NCI-H446 (cell line): ENCODE measurements at regions not wholly inside any gene's neighbourhood (a gene's known extent, or its start where the extent isn't known, plus 50 kb on each side); places are given as distances from the start of the nearest gene placed in this dataset.

Experiments used
- DNase-seq, 2 experiments: peaks; one replicate each; lab custom pipeline; 2025; lab: John Stamatoyannopoulos, UW

DNA sequence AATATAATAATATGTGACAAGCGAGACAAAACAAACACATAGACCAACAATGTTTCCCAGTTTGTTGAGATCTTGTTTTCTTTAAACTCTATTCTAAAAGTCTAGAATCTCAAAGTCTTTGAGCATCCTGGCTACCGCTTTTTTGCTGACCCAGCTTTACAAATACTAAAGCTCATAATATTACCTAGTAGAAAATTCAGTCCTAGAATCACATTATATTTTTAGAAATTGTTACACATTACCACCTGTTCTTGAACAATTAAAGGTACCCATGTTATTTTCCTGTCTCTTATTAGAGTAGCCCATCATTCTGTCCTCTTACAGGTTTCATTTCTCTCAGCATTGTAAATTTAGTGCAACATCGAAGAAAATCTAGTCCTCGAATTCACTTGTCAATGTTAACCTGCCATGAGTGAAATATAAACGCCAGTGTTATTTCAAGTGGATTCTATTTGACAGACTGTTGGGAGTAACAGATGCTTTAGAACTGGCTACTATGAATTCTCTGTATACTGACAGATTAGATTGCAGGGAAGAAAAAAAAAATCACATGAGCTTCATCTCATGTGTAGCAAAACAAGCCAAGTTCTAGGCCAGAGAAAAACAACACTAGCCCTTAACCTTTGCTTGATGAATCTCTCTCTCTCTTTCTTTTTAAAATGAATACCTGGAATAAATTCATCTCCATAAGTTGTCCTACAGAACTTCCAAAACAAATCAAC, 851.2 kb upstream of the ADAMTS5 start:
- DNase-seq: peak in 1 of 2 experiments; percentile 52

DNA sequence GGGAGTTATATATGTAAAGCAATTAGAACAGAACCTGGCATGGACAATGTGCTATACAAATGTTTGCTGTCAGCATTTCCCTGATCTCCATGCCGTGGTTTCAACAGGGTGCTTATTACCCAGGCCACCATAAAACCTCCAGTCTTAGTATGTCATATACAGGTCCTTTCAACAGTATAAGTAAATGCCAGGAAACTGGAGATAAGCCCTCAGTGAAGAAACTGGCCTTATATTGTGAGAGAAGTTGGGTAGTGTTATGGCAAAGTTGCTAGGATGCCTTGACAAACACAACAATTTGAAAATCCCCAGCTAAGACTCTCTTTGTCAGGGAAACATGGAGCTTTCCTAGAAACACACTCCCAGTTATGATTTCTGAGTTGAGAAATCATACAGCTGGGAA, 850.2 kb upstream of the ADAMTS5 start:
- DNase-seq: no peak

DNA sequence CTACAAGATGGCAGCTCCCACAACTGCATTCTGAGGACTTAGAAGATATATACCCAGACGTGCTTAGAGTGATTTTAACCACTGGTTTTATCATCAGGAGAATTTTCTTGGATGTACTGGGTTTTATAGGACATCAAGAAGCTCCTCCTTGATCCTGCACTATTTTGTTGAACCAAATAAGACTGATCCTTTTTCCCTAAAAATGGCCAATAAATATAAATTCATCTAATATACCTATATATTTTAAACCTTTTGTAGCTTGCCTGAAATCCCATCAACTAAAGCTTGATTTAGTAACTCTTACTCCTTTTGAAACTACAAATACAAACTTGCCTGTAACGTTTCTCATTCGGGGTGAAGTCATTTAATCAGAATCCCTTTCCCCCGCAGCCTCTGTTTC, 849.4 kb upstream of the ADAMTS5 start:
- no peak for DNase-seq

DNA sequence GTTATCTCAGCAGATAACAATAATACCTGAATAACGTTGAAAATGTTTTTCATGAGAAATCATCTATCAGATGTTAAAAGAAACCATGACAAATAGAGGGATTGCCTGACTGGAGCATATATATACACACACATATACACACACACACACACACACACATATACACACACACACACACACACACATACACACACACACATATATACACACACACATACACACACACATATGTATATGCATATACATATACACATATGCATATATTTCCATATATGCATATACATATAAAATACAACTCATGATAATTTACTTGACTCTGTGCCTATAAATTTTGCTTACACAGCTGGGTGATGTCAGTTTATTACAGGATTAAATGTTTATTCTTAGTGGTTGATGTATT, 847.3 kb upstream of the ADAMTS5 start:
- no peak for DNase-seq

DNA sequence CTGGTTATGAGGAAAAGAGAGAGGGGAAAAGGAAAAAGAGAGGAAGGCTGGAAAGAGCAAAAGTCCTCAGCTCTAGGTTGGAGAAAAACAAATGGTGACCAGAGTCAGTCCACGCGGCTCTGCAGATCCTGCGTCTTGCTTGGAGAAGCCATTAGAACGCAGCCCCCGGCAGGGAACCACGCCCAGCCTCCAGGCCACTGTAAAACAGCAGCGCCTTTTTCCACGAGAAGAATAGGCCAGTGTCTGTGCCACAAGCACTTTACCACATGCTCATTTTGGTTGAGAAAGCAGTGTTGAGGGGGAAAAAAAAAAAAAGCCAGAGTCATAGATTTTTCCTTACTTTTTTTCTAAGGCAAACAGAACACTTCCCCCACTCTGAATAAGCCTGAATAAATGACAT, 846.9 kb upstream of the ADAMTS5 start:
- DNase-seq: no peak

DNA sequence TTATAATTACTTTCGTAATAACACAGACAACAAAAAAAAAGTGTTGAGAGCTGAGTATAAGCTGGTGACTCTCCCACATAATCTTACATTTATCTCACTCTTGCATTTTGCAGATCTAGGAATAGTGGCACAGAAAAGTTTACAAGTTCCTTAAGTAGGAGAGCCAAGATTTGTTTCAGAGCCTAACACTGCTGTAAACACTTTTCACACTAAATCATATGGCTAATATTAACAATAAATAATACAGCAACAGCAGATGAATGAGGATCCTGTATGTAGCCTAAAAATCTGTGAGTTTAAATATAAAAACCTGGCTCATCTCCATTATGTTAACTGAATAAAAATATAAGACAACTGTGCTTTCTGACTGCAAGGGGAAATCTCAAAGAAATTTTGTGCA, 846.5 kb upstream of the ADAMTS5 start:
- DNase-seq: no peak

DNA sequence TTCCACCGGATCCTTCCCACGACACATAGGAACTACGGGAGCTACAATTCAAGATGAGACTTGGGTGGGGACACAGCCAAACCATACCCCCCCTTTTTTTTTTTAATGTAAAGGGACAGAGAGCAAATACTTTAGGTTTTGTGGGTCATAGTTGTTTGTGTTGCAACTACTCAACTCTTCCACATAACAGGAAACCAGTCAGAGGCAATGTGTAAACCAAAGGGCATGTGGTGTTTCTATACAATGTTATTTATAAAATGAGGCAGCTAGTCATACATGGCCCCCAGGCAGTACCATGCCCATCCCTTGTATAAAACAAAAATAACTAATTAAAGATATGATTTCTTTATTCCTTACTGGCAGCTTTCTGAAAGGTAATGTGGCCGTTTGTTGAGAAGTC, 845.4 kb upstream of the ADAMTS5 start:
- DNase-seq: no peak

DNA sequence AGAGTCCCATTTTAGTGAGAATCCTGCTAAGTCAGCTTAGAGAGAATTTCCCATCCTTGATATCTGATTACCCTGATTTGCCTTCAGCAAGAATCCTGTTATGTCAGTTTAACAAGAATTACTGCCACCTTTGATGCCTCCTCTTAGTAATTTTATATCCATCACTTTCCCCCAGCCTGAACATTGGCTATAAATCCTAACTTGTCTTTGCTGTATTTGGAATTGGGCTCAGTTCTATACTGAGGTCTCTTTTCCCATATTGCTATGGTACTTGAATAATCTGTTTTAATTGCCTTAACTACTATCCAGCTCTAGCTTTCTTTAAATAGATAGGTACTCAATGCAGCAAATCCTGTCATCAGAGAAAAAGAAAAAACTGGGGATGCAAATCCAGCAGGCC, 842.0 kb upstream of the ADAMTS5 start:
- DNase-seq: no peak

DNA sequence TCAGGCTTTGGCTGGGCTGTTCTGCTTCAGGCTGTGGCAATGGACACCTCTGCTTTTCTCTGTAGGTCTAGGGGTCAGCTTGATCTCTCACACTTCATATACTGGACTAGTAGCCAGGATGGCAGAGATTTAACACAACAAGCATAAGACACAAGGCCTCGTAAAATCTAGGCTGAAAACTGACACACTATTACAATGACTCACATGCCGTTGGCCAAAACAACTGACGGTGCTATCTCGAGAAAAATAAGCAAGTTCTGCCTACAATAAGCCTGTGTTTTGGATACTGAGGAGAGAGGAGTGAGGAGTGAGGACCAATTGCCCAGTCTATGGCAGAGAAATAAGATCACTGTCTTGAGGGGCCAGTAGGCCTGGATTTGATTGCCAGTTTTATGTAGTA, 840.7 kb upstream of the ADAMTS5 start:
- no peak for DNase-seq

DNA sequence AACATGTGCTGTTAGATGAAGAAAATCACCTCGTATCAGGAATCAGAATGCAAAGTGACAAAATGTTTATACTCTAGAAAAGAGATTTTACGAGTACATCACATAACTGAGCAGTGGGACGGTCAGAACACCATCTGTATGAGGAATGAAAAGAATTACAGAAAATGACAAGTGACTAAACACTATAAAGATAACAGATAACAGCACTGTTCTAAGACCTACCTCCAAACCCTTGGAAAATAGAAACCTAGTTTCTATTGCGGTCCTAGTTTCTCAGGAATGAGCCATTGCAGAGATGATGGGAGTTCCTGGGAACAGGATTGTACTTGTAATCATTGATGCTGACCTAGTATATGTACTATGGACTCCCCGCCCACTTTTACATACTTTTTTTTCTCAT, 839.4 kb upstream of the ADAMTS5 start:
- no peak for DNase-seq

DNA sequence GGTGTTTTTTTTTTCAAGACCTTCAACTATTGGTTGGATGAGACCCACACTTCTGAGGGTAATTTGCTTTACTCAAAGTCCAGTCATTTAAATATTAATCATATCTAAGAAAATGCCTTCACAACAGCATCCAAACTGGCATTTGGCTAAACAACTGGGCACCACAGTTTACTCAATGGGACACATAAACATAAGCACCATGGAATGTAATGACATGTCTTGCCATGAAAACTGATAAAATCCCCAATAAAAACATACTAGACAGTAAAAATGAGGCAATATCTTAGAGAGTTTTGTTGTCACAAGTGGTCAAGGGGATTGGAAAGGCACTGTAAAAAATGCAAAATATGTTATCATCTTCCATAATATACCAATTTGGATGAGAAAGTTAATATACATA, 838.8 kb upstream of the ADAMTS5 start:
- no peak for DNase-seq

DNA sequence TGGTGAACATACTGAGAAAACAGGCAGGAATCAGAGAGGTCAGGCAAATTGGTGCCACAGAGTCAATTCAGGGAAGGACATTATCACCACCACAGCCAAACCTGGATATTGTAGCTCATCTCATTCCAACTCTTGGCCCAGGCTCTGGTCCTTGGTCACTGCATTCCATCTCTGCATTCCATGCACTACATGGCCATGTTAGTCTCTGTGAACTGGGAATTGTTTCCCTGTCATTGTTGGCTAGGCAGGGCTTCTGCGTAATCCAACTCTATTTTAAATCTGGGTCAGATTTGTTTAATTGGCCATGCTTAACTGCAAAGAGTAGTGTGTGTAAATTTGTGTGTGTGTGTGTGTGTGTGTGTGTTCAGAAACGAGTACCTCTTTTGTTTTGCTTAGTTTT, 837.6 kb upstream of the ADAMTS5 start:
- no peak for DNase-seq

DNA sequence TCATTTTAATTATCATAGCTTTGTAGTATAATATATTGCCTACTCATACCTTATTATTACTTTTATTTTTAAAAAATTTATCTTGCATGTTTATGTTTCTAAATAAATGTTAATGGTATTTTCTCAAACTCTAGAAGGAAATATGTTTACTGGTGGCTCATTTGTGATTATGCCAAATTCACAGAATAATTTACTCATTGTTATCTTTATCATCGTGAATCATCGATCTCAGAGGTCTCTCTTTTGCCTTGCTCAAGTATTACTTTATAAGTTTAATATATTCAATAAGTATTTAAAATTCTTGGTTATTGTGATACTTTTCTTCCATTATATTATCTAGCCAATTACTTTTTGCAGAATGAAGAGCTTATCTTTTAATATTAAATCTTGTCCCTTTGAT, 836.7 kb upstream of the ADAMTS5 start:
- no peak for DNase-seq

DNA sequence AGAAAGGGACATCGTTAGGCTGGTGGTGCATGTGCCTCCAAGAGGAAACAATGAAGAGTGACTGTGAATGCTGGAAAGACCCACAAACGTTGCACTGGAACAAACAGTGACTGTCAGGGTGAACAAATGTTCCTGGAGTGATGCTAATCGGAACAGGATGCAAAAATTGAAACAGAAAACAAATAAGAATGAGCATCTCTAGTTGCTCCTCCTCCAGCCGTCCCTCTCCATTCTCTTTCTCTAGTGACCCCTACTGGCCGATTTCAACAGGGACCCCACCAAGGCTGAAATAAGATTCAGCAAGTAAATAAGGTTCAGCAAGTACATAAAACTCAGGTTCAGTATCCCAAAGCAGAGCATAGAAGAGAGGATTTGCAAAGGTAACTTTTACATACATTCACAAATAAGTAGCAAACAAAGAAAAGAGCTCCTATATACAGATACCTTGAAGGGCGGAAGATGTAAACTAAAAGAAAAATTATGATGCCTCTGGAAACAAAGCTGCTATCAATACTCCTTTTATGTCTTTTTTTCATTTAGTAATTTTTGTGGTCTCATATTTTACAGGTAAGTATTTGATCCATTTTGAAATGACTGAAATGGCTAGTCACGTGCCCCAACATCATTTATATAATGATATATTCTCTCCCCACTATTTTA, 836.1 kb upstream of the ADAMTS5 start:
- DNase-seq: peak; percentile 33 to 74

DNA sequence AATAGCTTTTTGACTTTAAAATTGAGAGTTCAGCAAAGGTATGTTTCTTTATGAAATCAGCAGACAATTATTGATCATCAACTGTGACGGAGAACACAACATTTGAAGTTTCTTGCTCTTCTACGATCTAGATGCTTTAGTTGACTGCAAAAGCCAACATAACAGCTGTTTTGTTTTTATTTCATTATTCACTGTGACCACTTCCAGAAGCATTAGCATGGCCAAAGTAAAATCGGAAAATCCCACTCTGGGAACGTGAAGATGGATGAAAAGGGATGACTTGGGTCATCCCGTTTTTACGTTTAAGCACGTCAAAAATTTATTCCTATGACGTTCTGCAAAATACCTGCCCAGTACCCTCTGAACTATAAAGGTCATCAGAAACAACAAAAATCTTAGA, 833.0 kb upstream of the ADAMTS5 start:
- DNase-seq: no peak

DNA sequence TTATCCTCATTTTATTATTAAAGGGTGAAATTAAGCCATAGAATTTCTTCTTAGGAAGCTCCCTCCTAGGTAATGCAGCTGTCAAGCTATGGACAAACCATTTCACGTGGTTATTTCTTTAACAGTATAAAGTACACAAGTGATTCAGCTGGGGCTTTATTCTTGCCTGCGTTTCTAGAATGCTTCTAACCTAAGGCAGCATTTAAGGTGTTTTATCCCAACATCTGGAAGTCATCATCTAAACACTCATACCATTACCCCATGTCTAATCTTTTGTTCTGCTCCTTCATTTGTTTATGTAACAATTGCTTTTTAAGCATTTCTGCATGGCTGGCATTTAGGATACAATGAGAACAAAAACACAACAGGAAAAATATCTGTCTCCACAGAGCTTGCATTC, 829.2 kb upstream of the ADAMTS5 start:
- no peak for DNase-seq

DNA sequence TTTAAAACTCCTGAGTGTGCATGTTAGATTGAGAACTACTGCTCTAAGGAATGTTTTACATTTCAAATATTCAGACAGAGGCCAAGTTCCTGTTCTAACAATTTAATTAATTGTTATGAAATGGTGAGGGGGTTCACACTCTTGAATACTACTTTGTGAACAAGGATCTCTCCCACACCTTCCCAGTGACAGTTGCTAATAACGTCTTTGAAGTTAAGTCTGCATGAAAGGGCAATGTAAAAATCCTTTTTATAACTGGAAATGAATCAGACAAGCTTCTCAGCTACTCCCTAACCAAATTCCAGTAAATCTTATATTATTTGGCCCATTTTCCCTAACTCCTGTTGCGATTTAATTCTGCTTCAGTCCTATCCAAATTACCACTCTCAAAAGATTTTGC, 828.5 kb upstream of the ADAMTS5 start:
- DNase-seq: no peak

DNA sequence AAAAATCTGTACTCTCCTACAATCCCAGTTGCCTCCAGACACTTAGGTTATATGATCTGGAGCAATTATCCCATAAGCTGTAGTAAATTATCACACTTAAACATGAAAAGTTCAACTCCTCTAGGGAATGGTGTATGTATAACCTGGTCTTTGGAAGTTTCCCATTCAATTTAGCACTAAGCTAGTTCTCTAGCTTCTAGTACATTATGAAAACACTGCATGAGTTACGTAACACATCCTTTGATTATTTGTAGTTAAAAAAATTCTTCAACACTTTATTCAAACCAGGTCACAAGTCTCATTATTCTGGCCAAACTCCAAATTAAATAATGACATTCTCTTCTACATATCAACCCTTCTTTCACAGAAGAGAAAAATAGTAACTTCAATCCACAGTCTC, 827.0 kb upstream of the ADAMTS5 start:
- DNase-seq: no peak

DNA sequence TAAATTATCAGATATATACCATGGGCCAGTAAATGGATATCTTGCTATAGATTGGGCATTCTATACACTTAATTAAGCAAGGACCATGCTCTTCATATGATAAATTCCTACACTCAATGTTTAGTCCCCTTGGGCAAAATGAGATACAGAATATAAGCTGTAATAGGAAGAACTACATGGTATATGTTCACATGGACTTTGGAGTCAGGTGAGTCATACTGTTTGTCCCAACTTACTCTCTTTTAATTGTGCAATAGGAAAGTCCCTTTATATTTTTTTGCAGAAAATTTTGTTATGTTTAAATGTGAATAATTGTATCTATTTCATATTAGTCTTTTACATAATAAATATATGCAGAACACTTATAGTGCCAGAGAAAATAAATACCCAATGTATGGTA, 820.2 kb upstream of the ADAMTS5 start:
- DNase-seq: no peak

DNA sequence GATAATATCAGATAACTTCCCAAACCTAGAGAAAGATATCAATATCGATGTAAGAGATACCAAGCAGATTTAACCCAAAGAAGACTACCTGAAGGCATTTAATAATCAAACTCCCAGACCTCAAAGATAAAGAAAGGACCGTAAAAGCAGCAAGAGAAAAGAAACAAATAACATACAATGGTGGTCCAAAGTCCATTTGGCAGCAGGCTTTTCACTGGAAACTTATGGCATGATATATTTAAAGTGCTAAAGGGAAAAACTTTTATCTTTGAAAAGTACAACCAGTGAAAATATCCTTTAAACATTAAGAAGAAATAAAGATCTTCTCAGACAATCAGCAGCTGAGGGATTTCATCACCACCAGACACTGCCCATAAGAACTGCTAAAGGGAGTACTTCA, 812.7 kb upstream of the ADAMTS5 start:
- DNase-seq: no peak

DNA sequence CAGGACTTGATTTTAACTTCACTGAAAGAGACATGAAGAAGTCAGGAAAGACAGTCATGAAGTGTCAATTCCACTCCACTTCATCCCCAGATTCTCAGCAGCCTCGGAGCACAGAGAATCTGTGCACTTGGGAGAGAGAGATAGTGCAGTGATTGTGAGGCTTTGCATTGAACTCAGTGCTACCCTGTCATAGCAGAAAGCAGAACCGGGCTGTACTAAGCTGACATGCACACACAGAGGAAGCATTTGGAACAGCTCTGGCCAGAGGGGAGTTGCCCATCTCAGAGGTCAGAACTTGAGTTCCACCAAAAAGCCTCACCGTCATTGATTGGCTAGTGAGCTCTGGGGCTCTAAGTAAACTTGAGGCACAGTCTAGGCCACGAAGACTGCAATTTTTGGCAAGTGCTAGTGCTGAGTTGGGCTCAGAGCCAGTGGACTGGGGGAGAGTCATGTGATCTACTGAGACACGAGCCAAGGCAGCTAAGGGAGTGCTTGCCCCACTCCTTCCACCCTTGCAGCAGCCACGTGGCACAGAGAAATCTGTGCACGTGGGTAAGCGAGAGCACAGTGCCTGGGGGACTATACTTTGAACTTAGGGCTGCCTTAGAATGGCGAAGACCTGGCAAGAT, 810.2 kb upstream of the ADAMTS5 start:
- peak in 1 of 2 experiments; percentile 80 for DNase-seq

DNA sequence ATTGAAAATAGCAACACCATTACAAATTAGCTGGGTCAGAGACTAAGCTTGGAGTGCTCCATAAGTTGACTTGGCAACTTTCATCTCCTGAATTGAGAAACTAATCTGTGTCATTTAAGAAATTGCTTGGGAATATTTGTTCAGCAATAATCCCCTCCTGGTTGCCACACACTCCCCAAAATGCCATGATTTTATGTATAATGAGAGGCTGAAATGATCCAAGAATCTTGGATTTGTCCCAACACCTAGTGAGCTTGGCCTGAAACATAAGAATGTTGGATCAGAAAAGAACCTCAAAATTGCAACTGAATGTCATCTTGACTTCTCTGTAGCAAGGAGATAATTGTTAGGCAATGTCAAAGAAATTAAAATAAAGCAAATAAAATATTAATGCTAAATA, 805.9 kb upstream of the ADAMTS5 start:
- peak; percentile 57 to 84 for DNase-seq

DNA sequence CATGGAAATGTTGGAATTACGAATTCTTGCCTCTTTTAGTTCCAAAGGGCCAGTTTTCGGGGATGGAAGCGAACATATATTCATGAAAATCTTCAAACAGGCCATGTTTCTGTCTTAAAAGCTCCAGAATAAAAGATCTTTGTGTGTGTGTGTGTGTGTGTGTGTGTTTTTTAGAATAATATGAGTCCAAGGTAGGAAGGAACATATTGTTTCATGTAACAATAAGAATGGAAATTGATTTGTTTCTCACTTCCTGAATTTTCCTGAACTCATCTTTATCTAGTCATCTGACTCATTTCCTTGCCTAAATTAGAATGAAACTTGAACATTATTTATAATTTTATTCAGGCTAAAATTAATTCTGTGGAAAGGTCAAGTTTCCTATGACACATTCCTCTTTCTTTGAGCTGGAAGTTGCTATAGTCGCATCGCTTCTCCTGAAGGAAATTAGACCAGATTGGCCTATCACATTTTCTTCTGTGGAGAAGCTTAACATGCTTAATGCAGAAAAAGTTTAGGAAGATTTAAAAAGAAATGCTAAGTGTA, 805.1 kb upstream of the ADAMTS5 start:
- DNase-seq: no peak
